Tibial nerve (tissue), 4 donors: ENCODE measurements at regions not wholly inside any gene's neighbourhood (a gene's known extent, or its start where the extent isn't known, plus 50 kb on each side); places are given as distances from the start of the nearest gene placed in this dataset.

Source experiments
- EP300 ChIP-seq, 2 donors: sonication (generic); formaldehyde crosslinking; IDR thresholded peaks; one replicate each; pipeline ENCODE4 v1.6.1; 2017; ENCODE audit warnings: antibody characterized with exemption in 2 of 2, mild to moderate bottlenecking in 1 of 2
- POLR2A ChIP-seq, 2 donors: fragments of 450-650 bp; IDR thresholded peaks; one replicate each; pipeline ENCODE4 v1.6.1; 2017; ENCODE audit warnings: antibody characterized with exemption in 2 of 2, mild to moderate bottlenecking in 2 of 2, moderate library complexity in 2 of 2
- TF ChIP-seq, protein P1 (sequence below), 5 experiments: fragments of 200-600 bp in 3 of 5; fragments of 450-650 bp in 2 of 5; sonication (generic) in 3 of 5; IDR thresholded peaks; one replicate each; pipeline ENCODE4 v1.5.1; 2016 to 2019; ENCODE audit warnings: antibody characterized with exemption in 5 of 5, mild to moderate bottlenecking in 3 of 5, moderate library complexity in 2 of 5

DNA sequence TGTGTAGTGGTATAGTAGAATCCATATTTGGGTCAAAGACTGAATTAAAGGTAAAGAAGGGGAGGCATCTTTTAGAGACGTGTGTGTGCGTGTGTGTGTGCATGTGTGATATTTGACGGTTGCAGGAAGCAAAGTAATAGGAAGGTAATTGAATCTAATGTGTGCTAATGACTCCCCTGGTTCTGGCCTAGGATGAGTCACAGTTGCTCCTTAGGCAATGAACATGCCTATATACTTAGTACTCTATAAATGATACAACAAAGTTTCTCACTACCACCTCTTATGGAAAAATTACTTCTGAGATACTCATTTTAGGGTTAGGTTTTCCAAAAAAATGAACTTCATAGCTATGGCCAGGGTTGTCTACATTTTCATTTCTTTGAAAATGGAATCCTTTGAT, 409.6 kb downstream of the GUCY1A2 start:
- TF ChIP-seq, protein P1, sequence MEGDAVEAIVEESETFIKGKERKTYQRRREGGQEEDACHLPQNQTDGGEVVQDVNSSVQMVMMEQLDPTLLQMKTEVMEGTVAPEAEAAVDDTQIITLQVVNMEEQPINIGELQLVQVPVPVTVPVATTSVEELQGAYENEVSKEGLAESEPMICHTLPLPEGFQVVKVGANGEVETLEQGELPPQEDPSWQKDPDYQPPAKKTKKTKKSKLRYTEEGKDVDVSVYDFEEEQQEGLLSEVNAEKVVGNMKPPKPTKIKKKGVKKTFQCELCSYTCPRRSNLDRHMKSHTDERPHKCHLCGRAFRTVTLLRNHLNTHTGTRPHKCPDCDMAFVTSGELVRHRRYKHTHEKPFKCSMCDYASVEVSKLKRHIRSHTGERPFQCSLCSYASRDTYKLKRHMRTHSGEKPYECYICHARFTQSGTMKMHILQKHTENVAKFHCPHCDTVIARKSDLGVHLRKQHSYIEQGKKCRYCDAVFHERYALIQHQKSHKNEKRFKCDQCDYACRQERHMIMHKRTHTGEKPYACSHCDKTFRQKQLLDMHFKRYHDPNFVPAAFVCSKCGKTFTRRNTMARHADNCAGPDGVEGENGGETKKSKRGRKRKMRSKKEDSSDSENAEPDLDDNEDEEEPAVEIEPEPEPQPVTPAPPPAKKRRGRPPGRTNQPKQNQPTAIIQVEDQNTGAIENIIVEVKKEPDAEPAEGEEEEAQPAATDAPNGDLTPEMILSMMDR (IDR thresholded peaks at IDR 0.05): no peak
- no peak for TF ChIP-seq EP300 (IDR thresholded peaks at IDR 0.05)
- no peak for TF ChIP-seq POLR2A (IDR thresholded peaks at IDR 0.05)
